ENCODE measurements at regions not wholly inside any gene's neighbourhood (a gene's known extent, or its start where the extent isn't known, plus 50 kb on each side); places are given as distances from the start of the nearest gene placed in this dataset.

GRCh38 chr6:11925805-11926204, 86.3 kb upstream of the HIVEP1 start:
- no peak overlapping the region for H3K27ac ChIP-seq (ENCODE audit: control insufficient read depth, insufficient read depth, low read length)
- no peak overlapping the region for H3K9ac ChIP-seq (ENCODE audit: control insufficient read depth, extremely low read depth, insufficient read depth, low read length)
- H3K4me3 ChIP-seq (ENCODE audit: control insufficient read depth in 2 of 3, extremely low read depth in 1 of 3, insufficient read depth in 2 of 3, low read depth in 1 of 3, low read length in 3 of 3): no peak overlapping the region
- H2AFZ ChIP-seq (ENCODE audit: control insufficient read depth, low read length): no peak overlapping the region
- no peak overlapping the region for H3K4me2 ChIP-seq (ENCODE audit: control insufficient read depth, extremely low read depth, insufficient read depth, low read depth, low read length)
- H4K20me1 ChIP-seq (ENCODE audit: control insufficient read depth, extremely low read depth, insufficient read depth, low read length): no peaks in the 10 kb centered on the region
- H3K9me1 ChIP-seq (ENCODE audit: control insufficient read depth, extremely low read depth, insufficient read depth, low read length): no peaks in the 10 kb centered on the region
- FAIRE-seq (no peak), DNase-seq (ENCODE audit: low read depth, low spot score) (no peak)
- H3K27me3 ChIP-seq (ENCODE audit: control insufficient read depth, extremely low read depth, insufficient read depth, low read length): no peaks in the 10 kb centered on the region
- H3K4me1 ChIP-seq (ENCODE audit: control insufficient read depth, extremely low read depth, insufficient read depth, low read length): peaks cover 17% of the 10 kb centered on the region
- H3K36me3 ChIP-seq (ENCODE audit: control insufficient read depth in 2 of 2, extremely low read depth in 1 of 2, insufficient read depth in 2 of 2, low read length in 2 of 2): no peaks in the 10 kb centered on the region
- no peaks in the 10 kb centered on the region for H3K79me2 ChIP-seq (ENCODE audit: control insufficient read depth, insufficient read depth, low read length)
- dilution Hi-C loops (cut with MboI; ENCODE audit: extremely low pct_ligation_motif_present, low sequenced_read_pairs): no loop called here
- no peaks in the 10 kb centered on the region for H3K9me3 ChIP-seq (ENCODE audit: control insufficient read depth, low read depth, low read length)
- TF ChIP-seq EZH2 (IDR thresholded peaks at IDR 0.05; ENCODE audit: low read length) (no peak), CTCF (optimal IDR thresholded peaks at IDR 0.05 in 1 of 3, IDR thresholded peaks at IDR 0.05 in 1 of 3, conservative IDR thresholded peaks at IDR 0.05 in 1 of 3; ENCODE audit: extremely low read depth in 1 of 3, insufficient read depth in 2 of 3, low read length in 3 of 3) (no peak)

GRCh38 chr6:11923621-11924020, 88.5 kb upstream of the HIVEP1 start:
- no peak overlapping the region for H3K4me3 ChIP-seq (ENCODE audit: control insufficient read depth in 2 of 3, extremely low read depth in 1 of 3, insufficient read depth in 2 of 3, low read depth in 1 of 3, low read length in 3 of 3)

More at GRCh38 chr6:11923621-11924020, 88.5 kb upstream of the HIVEP1 start:
- FAIRE-seq: no peak
- dilution Hi-C loops (cut with MboI; ENCODE audit: extremely low pct_ligation_motif_present, low sequenced_read_pairs): no loop called here
- H2AFZ ChIP-seq (ENCODE audit: control insufficient read depth, low read length): no peak overlapping the region
- no peak for DNase-seq (ENCODE audit: low read depth, low spot score)
- no peak overlapping the region for H3K9ac ChIP-seq (ENCODE audit: control insufficient read depth, extremely low read depth, insufficient read depth, low read length)
- H3K9me1 ChIP-seq (ENCODE audit: control insufficient read depth, extremely low read depth, insufficient read depth, low read length): no peaks in the 10 kb centered on the region
- H3K79me2 ChIP-seq (ENCODE audit: control insufficient read depth, insufficient read depth, low read length): no peaks in the 10 kb centered on the region
- H3K27me3 ChIP-seq (ENCODE audit: control insufficient read depth, extremely low read depth, insufficient read depth, low read length): no peaks in the 10 kb centered on the region
- TF ChIP-seq EZH2 (IDR thresholded peaks at IDR 0.05; ENCODE audit: low read length) (no peak), CTCF (optimal IDR thresholded peaks at IDR 0.05 in 1 of 3, IDR thresholded peaks at IDR 0.05 in 1 of 3, conservative IDR thresholded peaks at IDR 0.05 in 1 of 3; ENCODE audit: extremely low read depth in 1 of 3, insufficient read depth in 2 of 3, low read length in 3 of 3) (no peak)
- H3K36me3 ChIP-seq (ENCODE audit: control insufficient read depth in 2 of 2, extremely low read depth in 1 of 2, insufficient read depth in 2 of 2, low read length in 2 of 2): no peaks in the 10 kb centered on the region
- H4K20me1 ChIP-seq (ENCODE audit: control insufficient read depth, extremely low read depth, insufficient read depth, low read length): no peaks in the 10 kb centered on the region
- no peaks in the 10 kb centered on the region for H3K9me3 ChIP-seq (ENCODE audit: control insufficient read depth, low read depth, low read length)
- H3K27ac ChIP-seq (ENCODE audit: control insufficient read depth, insufficient read depth, low read length): no peak overlapping the region
- no peak overlapping the region for H3K4me2 ChIP-seq (ENCODE audit: control insufficient read depth, extremely low read depth, insufficient read depth, low read depth, low read length)
- H3K4me1 ChIP-seq (ENCODE audit: control insufficient read depth, extremely low read depth, insufficient read depth, low read length): peaks cover 26% of the 10 kb centered on the region
